Large intestine (tissue), 3 donors: ENCODE measurements at regions not wholly inside any gene's neighbourhood (a gene's known extent, or its start where the extent isn't known, plus 50 kb on each side); places are given as distances from the start of the nearest gene placed in this dataset.

ENCODE experiments used
- DNase-seq, 2 donors: peaks; one replicate each; pipeline versions ENCODE4 v3.0.0 to v3.0.0-alpha.2; 2013
- H3K27ac ChIP-seq: one replicate; pipeline ENCODE4 v1.5.1; 2013; ENCODE audit warnings: low read length
- H3K27me3 ChIP-seq: 2 replicates; pipeline ENCODE4 v1.6.1; 2013; ENCODE audit warnings: low read length; ENCODE audit not compliant: control insufficient read depth, insufficient read depth
- H3K36me3 ChIP-seq: 2 replicates; pipeline ENCODE4 v1.6.1; 2013; ENCODE audit warnings: low read length; ENCODE audit not compliant: control insufficient read depth, insufficient read depth
- H3K4me1 ChIP-seq: one replicate; pipeline ENCODE4 v1.6.1; 2013; ENCODE audit warnings: low read length; ENCODE audit not compliant: control insufficient read depth, insufficient read depth
- H3K4me3 ChIP-seq: one replicate; pipeline ENCODE4 v1.5.1; 2013; ENCODE audit warnings: low read length
- H3K9me3 ChIP-seq: one replicate; pipeline ENCODE4 v1.6.1; 2013; ENCODE audit warnings: mild to moderate bottlenecking, low read depth, low read length, moderate library complexity; ENCODE audit not compliant: control insufficient read depth
- WGBS: methylation state at CpG from one replicate; pipeline ENCODE4 v1.1.5; 2013; ENCODE audit warnings: low lambda C conversion rate; ENCODE audit not compliant: insufficient coverage; 5-methylcytosine and 5-hydroxymethylcytosine counted together

DNA sequence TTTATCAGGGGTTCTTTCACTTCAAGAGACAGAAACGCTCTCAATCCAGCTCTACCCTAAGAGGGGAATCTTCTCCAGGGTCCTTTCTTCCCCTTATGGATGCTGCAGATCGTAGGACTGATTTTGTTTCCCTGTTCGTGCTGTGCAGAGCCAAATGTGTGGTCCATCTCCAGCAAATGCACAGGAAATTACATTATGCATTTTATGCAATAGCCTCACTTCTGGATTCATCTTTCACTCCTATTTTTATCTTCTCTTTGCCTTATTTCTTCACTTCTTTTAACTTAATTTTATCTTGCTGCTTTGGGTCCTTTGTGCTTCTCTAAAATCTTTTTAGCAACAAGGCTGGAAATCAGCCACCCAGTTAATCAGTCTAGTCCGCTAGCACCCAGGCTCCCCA is 184.5 kb upstream of the INHBA start:
- Histone ChIP-seq H3K36me3 (no peaks in the 10 kb centered on the region), H3K4me3 (no peak overlapping the region), H3K27me3 (no peaks in the 10 kb centered on the region), H3K9me3 (no peaks in the 10 kb centered on the region), H3K27ac (no peak overlapping the region), H3K4me1 (no peaks in the 10 kb centered on the region)
- 82% methylated on average over 2 of the region's 4 CpGs for WGBS
- DNase-seq: no peak

DNA sequence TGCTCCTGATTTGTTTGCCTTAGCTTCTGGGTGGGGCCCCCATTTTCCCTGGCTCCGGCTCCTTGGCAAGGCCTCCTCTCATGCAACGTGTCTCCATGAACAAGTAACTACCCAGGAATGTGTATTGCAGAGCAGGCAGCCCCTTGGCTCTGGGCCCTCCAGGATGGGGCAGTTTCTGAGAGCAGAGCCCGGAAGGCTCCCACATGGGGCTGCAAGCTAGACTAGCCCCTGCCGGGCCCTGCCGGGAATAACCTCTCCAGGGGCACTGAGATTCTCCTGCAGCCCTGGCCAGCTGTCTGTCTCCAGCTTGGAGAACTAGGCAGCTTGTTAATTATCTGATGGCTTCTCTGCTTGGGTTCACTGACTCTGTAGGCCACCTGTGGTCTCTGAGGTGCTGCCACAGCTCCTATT is 184.0 kb upstream of the INHBA start:
- H3K27ac ChIP-seq: no peak overlapping the region
- H3K9me3 ChIP-seq: no peaks in the 10 kb centered on the region
- H3K4me1 ChIP-seq: no peaks in the 10 kb centered on the region
- H3K36me3 ChIP-seq: no peaks in the 10 kb centered on the region
- WGBS: no CpG with 5 or more reads among the region's 5 CpGs
- no peaks in the 10 kb centered on the region for H3K27me3 ChIP-seq
- no peak overlapping the region for H3K4me3 ChIP-seq
- no peak for DNase-seq

DNA sequence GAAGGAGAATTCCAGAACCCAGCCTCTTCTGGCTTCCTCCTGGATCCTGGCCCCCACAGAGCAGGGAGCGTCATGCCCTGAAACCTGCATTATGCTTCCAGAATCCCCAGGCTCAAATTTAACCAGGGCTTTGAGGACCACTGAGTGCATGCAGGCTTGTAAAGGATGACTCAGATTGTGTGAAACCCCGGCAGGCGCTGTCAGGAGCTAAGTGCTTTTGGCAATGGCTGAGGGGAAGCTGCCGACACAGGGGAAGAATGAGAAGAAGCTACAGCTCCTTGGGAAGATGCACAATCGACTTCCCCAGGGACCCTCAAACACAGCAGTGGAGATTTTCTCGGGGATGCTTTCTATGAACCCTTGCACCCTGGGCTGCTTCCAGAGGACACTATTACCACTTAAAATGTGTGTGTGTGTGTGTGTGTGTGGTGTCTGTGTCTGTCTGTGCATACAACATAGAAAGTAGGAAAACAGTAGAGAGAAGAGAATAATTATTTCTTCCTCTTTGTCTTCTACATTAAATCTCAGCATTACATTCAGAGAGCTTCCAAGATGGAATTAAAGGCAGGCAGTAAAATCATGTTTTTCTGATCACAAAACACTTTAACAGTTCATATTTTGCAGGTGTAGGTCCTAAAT is 183.5 kb upstream of the INHBA start:
- Histone ChIP-seq H3K4me1 (no peaks in the 10 kb centered on the region), H3K36me3 (no peaks in the 10 kb centered on the region), H3K4me3 (no peak overlapping the region), H3K9me3 (no peaks in the 10 kb centered on the region), H3K27ac (no peak overlapping the region), H3K27me3 (no peaks in the 10 kb centered on the region)
- DNase-seq: peak; percentile 26 to 28
- WGBS: no CpG with 5 or more reads among the region's 6 CpGs

DNA sequence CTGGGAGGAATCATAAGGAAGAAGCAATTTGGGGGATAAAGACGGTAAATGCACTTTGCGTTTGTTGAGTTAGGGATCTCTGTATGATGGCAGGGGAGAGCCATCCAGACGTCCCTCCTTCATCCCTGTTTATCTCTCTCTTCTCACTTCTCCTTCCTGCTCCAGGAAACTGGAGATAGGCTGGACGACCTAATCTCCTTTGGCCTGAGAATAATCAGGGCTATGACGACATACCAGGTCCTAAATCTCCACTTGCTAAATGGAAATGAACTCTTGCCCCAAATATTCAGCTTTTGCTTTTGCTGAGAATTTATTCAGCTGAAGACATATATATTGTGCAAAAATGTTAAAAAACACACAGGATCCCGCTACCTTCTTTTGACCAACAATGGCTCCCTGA is 182.9 kb upstream of the INHBA start:
- DNase-seq: no peak
- Histone ChIP-seq H3K9me3 (no peaks in the 10 kb centered on the region), H3K36me3 (no peaks in the 10 kb centered on the region), H3K4me3 (no peak overlapping the region), H3K4me1 (no peaks in the 10 kb centered on the region), H3K27ac (no peak overlapping the region), H3K27me3 (no peaks in the 10 kb centered on the region)
- no CpG with 5 or more reads among the region's 6 CpGs for WGBS

DNA sequence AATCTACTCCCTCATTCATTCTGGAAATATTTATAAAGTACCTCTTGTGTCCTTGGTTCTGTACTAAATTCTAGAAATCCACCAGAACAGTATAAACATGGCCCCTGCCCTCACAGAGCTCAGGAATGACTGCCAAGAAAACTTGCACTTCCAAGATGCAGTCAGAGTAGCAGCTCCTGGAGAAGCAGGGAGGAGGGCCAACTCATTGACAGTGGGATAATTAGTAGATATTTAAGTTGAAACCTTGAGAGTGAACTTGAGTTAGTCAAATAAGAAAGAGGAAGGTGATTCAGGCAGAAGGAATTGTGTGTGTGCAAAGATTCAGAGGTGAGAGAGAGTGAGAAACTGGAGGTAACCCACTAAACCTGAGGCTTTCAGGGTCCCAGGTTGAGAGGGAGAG is 182.2 kb upstream of the INHBA start:
- no peak for DNase-seq
- no peaks in the 10 kb centered on the region for H3K4me1 ChIP-seq
- no peak overlapping the region for H3K27ac ChIP-seq
- H3K4me3 ChIP-seq: no peak overlapping the region
- no peaks in the 10 kb centered on the region for H3K27me3 ChIP-seq
- no peaks in the 10 kb centered on the region for H3K36me3 ChIP-seq
- H3K9me3 ChIP-seq: no peaks in the 10 kb centered on the region

DNA sequence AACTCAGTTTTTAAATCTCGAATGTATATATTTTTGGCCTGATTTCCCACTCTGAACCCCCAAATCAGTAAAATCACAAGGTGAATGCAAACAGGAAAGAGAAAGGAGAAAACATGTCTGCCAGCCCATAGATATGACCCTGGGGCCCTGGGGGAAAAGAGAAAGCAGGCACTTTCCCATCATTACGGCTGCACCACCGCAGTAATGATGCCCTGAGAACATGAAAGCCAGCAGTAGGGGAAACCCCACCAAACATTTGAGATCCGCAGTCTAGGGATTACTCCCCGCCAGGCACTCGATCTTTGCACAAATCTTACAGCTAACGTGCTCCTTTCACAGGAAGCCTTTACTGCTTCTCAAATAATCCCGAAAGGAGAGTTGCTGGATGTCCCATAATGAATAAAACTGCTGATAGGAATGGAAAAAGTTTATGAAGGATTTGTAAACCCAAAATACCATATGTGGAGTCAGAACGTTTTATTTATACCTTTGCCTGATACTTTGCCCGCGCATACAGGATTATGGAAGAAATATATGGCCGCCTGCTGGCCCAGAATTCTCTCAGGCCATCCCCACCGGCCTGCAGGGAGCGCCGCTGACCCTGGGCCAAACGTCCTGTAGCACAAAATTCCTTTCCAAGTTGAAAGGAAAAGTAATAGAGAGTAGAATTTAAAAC is 180.0 kb upstream of the INHBA start:
- H3K9me3 ChIP-seq: no peaks in the 10 kb centered on the region
- H3K36me3 ChIP-seq: no peaks in the 10 kb centered on the region
- no peak overlapping the region for H3K4me3 ChIP-seq
- H3K27me3 ChIP-seq: no peaks in the 10 kb centered on the region
- 87% methylated on average over 5 of the region's 16 CpGs for WGBS
- no peak overlapping the region for H3K27ac ChIP-seq
- DNase-seq: no peak
- no peaks in the 10 kb centered on the region for H3K4me1 ChIP-seq

DNA sequence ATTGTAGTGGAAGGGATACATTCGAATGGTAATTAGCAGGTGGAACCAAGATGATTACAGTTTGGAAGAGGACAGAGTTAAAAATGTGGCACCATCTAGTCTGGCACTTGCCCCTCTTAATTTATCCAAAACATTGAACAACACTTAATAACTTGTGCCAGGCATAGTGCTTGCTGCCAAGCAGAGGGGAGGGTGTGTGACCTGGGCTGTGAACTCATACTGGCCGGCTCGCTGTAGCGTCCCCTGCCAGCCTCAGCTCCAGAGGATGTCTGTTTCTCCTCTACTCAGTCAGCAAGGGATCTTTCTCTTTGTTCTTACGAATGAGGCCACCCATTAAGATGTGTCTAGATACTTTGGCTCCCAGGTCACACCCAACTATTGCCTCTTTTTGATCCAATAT is 179.4 kb upstream of the INHBA start:
- WGBS: no CpG with 5 or more reads among the region's 5 CpGs
- Histone ChIP-seq H3K9me3 (no peaks in the 10 kb centered on the region), H3K36me3 (no peaks in the 10 kb centered on the region), H3K4me3 (no peak overlapping the region), H3K27ac (no peak overlapping the region), H3K27me3 (no peaks in the 10 kb centered on the region), H3K4me1 (no peaks in the 10 kb centered on the region)
- no peak for DNase-seq

DNA sequence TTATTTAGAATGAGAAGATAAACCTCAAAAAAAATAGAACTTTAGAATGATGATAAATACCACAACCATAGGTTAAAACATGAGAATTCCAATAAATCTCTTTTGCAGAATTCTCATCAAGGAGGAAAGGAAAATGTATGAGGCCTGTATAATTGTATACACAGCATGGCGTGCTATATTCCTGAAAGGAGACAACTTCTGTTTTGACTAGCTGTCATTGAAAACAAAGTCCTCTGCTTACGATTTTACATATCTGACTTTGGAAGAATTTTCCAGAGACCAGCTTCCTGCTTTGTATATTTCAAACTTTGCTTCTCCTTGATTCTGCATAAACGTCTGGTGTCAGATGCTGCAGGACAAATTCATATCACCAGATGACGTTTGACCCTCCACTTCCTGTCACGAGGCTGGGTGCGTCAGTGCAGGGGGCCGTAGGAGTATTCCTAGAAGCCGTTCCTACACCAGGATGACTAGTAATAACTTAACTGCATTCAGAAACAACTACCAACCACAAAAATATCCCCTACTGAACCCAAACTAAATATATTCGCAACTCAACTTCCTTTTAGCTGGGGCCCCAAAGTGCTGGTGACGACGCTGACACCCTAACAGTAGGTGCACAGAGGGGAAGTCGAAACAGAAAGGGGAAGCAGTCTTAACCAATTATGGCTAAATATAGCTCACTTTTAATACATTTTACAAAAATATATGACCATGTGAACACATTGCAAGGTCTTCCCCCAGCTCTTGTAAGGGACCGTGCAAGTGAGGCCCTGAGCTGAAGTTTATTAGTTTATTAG is 178.6 kb upstream of the INHBA start:
- 83% methylated on average over 1 of the region's 13 CpGs for WGBS
- DNase-seq: peak; percentile 17 to 24
- Histone ChIP-seq H3K4me1 (no peaks in the 10 kb centered on the region), H3K36me3 (no peaks in the 10 kb centered on the region), H3K9me3 (no peaks in the 10 kb centered on the region), H3K27ac (no peak overlapping the region), H3K4me3 (no peak overlapping the region), H3K27me3 (no peaks in the 10 kb centered on the region)

DNA sequence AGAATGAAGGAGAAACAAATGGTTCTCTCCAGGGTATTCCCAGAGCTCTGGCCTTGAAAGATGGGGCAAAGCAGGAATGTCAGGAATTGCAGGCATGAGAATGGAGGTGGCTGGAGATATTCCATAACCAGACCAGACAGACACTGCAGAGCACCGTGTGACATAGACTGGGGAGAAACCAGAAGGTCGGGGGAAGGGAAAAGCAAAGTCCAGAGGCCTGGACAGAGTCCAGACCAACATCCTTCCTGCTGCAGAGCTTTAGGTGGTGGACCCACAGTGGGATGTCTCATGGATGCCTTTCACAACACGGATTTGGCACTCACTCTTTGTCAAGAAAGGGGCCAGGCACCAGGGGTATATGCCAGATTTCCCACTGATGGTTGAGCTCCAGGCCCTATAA is 177.2 kb upstream of the INHBA start:
- WGBS: no CpG with 5 or more reads among the region's 3 CpGs
- no peak overlapping the region for H3K27ac ChIP-seq
- DNase-seq: no peak

DNA sequence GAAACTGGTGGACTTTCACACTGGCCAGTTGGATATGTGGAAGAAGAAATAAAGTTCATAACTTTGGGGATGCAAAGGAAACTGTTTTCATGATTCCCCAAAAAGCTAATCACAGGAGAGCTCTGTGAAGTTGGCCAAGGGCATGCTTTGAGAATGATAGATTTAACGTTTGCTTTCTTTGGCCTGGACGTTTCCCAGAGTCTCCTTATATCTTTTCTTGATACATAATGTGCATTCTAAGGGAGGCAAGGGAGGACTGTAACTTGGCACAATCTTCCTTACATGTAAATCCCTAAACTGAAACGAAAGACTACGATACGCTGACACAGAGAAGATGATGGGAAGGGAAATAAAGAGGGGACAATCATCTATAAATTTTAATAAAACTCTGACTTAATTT is 176.5 kb upstream of the INHBA start:
- Histone ChIP-seq H3K9me3 (no peaks in the 10 kb centered on the region), H3K27ac (no peak overlapping the region), H3K4me1 (no peaks in the 10 kb centered on the region), H3K36me3 (no peaks in the 10 kb centered on the region), H3K4me3 (no peak overlapping the region), H3K27me3 (no peaks in the 10 kb centered on the region)
- DNase-seq: no peak
- 67% methylated on average over 2 of the region's 5 CpGs for WGBS

More for the DNA sequence above, 177.2 kb upstream of the INHBA start:
- Histone ChIP-seq H3K9me3 (no peaks in the 10 kb centered on the region), H3K4me1 (no peaks in the 10 kb centered on the region), H3K27me3 (no peaks in the 10 kb centered on the region), H3K4me3 (no peak overlapping the region), H3K36me3 (no peaks in the 10 kb centered on the region)
